Right lobe of liver (tissue), 4 donors: ENCODE measurements at regions not wholly inside any gene's neighbourhood (a gene's known extent, or its start where the extent isn't known, plus 50 kb on each side); places are given as distances from the start of the nearest gene placed in this dataset.

Experiments used
- CTCF ChIP-seq, 4 donors: fragments of 200-600 bp in 3 of 4; fragments of 450-650 bp in 1 of 4; IDR thresholded peaks; one replicate each; pipeline versions ENCODE4 v1.5.1 to v1.8.0; 2016 to 2022; ENCODE audit warnings: antibody characterized with exemption in 4 of 4, mild to moderate bottlenecking in 2 of 4
- POLR2A ChIP-seq: fragments of 450-650 bp; IDR thresholded peaks from one replicate; pipeline ENCODE4 v1.6.1; 2017; ENCODE audit warnings: antibody characterized with exemption, mild to moderate bottlenecking
- donor health status: DM: no; HTN: no; CAD: no.
- donor health status: DM: no; HTN: no; CAD: no.
- donor health status: DM: no; HTN: yes; CAD: no.

- TF ChIP-seq CTCF (IDR thresholded peaks at IDR 0.05) = no peak
- TF ChIP-seq POLR2A = no peak
These were observed 364.5 kb upstream of the XYLT1 start for GRCh38 chr16:17835118-17835876.
